DOHH2 (cell line): ENCODE measurements at regions not wholly inside any gene's neighbourhood (a gene's known extent, or its start where the extent isn't known, plus 50 kb on each side); places are given as distances from the start of the nearest gene placed in this dataset.

Source experiments
- EZH2phosphoT487 ChIP-seq: fragments of 200-600 bp; sonication (generic); IDR thresholded peaks from 2 replicates; pipeline ENCODE4 v1.6.1; 2017; ENCODE audit warnings: borderline replicate concordance, mild to moderate bottlenecking, antibody characterized with exemption, low read length, moderate library complexity, mixed read lengths
- TF ChIP-seq, protein P1 (sequence below): fragments of 200-600 bp; sonication (generic); IDR thresholded peaks from one replicate; pipeline ENCODE4 v1.5.1; 2014; ENCODE audit warnings: antibody characterized with exemption, mild to moderate bottlenecking, low read depth, low read length; ENCODE audit not compliant: poor library complexity, severe bottlenecking

DNA sequence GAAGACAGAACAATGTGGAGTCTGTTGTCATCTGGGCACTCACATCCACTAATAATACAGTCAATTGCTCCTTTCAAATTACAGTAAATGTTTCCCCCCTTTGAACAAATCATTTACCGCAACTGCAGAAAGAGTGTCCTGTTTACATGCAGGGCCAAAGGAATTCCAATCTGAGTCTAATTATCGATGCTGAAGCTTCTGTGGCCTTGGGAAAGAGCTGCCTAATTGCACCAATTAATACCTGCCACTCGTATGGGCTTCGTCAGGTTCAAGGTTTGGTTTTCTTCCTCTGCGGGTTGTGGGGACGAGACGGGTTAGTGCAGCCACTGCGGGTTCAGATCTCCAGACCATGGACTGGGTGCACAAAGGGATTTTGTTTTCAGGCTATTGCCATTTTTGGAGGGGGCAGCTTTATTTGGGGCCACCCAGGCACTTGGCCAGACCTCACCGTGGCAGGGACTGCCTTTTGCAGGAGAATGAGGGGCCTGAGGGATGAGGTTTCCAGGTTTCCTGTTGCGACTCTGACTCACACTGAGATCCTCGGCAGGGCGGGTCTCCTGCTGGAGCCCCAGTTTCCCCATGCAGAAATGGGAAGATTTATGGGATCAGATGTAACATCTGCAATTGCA lies 147.6 kb downstream of the MIAT start:
- TF ChIP-seq, protein P1, sequence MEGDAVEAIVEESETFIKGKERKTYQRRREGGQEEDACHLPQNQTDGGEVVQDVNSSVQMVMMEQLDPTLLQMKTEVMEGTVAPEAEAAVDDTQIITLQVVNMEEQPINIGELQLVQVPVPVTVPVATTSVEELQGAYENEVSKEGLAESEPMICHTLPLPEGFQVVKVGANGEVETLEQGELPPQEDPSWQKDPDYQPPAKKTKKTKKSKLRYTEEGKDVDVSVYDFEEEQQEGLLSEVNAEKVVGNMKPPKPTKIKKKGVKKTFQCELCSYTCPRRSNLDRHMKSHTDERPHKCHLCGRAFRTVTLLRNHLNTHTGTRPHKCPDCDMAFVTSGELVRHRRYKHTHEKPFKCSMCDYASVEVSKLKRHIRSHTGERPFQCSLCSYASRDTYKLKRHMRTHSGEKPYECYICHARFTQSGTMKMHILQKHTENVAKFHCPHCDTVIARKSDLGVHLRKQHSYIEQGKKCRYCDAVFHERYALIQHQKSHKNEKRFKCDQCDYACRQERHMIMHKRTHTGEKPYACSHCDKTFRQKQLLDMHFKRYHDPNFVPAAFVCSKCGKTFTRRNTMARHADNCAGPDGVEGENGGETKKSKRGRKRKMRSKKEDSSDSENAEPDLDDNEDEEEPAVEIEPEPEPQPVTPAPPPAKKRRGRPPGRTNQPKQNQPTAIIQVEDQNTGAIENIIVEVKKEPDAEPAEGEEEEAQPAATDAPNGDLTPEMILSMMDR, result no peak
- no peak for TF ChIP-seq EZH2phosphoT487
